GM18520 (cell line): ENCODE measurements at regions not wholly inside any gene's neighbourhood (a gene's known extent, or its start where the extent isn't known, plus 50 kb on each side); places are given as distances from the start of the nearest gene placed in this dataset.
"Not testable (repeated sequence)": the region's sequence is repeated elsewhere in the genome, so short reads cannot be mapped to it uniquely, and the experiment has no call there.

Source experiments
- ATAC-seq: cut with Tn5 transposase; IDR thresholded peaks from one replicate; pipeline ENCODE4 v1.9.1; 2021; ENCODE audit not compliant: unreplicated experiment

GRCh38 chr5:164073081-164073480 is 567.7 kb downstream of the MAT2B start:
- no peak for ATAC-seq

DNA sequence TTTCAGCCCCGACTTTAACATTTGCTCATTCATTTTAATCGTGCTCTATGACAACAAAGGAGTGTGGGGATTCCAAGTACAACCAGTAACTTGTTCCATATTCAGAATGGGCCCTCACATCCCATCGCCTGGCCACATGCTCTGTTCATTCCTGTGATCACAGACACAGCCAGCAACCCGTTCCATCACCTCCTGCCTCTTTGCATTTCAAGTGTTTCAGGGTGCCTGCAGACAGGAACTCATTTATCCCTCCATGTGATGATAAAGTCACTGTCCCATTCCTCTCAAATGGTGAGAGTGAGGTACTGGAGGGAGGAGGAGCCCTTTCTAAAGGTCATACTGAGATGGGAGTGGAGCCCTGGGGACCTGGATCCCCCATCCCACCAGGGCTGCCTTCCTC is 571.1 kb downstream of the MAT2B start:
- ATAC-seq = no peak

- no peak for ATAC-seq
These were observed 584.9 kb downstream of the MAT2B start for GRCh38 chr5:164090358-164090757.

GRCh38 chr5:164091836-164092235 is 586.4 kb downstream of the MAT2B start:
- ATAC-seq = no peak

DNA sequence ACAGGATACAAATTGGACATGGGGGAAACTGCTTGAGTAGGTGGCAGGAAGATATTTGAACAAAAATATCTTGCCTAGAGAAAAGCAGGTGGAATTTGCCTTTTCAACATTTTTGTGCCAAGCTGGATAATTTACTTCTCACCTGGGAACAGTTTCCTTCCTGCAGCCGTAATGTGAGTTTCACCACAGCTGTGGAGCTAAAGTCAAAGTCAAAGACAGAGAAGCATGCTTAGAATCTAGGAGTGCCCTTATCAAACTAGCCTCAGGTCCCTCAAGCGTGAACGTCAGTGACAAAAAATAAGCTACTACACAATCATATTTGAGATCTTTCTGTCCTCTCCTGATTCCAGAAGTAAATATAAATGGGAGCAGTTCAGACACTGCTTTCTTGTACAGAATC is 588.9 kb downstream of the MAT2B start:
- no peak for ATAC-seq

DNA sequence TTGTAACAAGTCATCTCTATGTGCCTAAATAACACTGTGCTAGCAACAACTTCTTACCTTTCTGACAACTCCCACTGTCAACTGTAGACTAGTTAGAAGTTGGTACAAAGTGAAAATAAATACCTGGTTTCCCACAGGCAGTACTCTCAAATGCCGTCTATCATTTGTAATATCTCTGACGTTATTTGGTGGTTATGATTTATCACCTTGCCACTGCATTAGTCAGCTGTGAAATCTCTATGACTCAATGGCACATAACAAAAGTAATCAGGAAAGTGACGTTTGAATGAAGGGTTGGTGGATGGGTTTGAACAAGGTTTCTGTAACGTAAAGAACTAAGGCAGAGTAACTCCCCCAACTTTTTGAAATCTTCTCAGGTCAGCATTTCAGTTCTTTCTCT is 592.3 kb downstream of the MAT2B start:
- ATAC-seq = no peak

DNA sequence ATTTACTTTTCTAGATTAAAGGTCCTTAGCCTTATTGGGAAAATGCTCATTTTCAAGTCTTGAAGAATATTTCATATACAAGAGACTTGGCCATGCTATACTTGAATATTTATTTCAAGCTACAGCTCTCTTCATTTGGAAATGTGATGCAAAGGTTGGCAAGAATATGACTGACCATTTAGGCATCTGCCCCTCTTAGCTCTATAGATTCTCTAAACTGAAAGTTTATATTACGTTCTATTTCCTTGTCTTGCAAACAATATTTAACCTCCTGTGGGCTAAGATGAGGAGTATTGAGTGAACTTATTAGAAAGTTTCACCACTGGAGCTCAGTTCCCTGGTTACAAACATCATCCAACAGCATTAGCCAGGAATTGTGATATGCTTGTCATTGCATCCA is 593.1 kb downstream of the MAT2B start:
- ATAC-seq = no peak

DNA sequence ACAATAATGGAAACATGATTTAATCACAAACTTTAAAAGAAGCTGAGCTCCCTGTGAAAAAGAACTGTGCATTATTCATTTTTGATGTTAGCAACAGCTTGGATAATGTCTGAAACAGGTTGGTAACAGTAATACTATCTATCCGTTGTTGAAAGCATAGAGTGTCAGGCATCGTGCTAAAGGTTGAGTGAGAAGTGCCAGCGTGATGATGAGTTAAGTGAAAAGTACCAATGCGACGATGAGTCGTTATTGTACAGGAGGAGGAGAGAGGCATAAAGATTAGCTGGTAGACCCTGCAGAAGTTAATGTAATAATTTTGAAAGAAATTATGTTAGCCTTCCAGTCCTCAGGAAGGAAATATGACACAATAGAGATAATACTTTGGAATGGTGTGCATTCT is 593.6 kb downstream of the MAT2B start:
- ATAC-seq = no peak

GRCh38 chr5:164115420-164115819 is 610.0 kb downstream of the MAT2B start:
- no peak for ATAC-seq

- ATAC-seq = no peak
These were observed 614.5 kb downstream of the MAT2B start for GRCh38 chr5:164119806-164120447.

- no peak for ATAC-seq
These were observed 622.1 kb downstream of the MAT2B start for GRCh38 chr5:164127527-164127926.

GRCh38 chr5:164132358-164132757 is 626.9 kb downstream of the MAT2B start:
- ATAC-seq = no peak

- no peak for ATAC-seq
These were observed 631.7 kb downstream of the MAT2B start for GRCh38 chr5:164137095-164137494.

GRCh38 chr5:164139423-164139822 is 634.0 kb downstream of the MAT2B start:
- ATAC-seq = no peak

- no peak for ATAC-seq
These were observed 640.0 kb downstream of the MAT2B start for GRCh38 chr5:164145458-164145857.

GRCh38 chr5:164146223-164146622 is 640.8 kb downstream of the MAT2B start:
- no peak for ATAC-seq

GRCh38 chr5:164148292-164148691 is 642.9 kb downstream of the MAT2B start:
- ATAC-seq = no peak

DNA sequence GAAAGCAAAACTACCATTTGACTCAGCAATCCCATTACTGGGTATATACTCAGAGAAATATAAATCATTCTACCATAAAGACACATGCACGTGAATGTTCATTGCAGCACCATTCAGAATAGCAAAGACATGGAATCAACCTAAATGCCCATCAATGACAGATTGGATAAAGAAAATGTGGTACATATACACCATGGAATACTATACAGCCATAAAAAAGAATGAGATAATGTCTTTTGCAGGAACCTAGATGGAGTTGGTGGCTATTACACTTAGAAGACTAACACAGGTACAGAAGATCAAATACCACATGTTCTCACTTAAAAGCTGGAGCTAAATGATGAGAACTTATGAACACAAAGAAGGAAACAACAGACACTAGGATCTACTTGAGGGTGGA is 647.1 kb downstream of the MAT2B start:
- ATAC-seq = not testable (repeated sequence)

- ATAC-seq = no peak
These were observed 648.2 kb downstream of the MAT2B start for GRCh38 chr5:164153469-164154172.

GRCh38 chr5:164170814-164171213 is 665.4 kb downstream of the MAT2B start:
- ATAC-seq = no peak

DNA sequence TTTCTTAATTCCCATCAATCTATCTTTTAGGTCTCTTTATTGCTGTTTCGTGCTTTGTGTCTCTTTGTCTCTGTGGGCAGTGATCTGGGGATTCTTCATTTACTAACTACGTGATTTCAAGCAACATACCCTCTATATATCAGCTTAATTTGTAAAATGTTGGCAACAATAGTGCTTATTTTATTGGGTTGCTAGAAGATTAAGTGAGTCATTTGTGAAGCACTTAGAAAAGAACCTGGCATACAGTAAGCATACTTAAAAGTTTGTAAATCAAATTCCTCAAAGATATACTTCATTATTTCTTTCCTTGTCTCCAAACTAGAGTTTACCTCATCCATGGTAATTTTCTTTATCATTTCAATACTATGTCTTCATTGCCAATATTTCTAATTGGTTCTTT is 669.7 kb downstream of the MAT2B start:
- no peak for ATAC-seq

- no peak for ATAC-seq
These were observed 674.0 kb downstream of the MAT2B start for GRCh38 chr5:164179406-164179805.

GRCh38 chr5:164181604-164182003 is 676.2 kb downstream of the MAT2B start:
- ATAC-seq = no peak
